GM21786 (cell line): ENCODE measurements at regions not wholly inside any gene's neighbourhood (a gene's known extent, or its start where the extent isn't known, plus 50 kb on each side); places are given as distances from the start of the nearest gene placed in this dataset.
A peak's percentile ranks its signal among the peaks of the same experiment; 100 is the strongest.

ENCODE experiments used
- ATAC-seq: cut with Tn5 transposase; IDR thresholded peaks from one replicate; pipeline ENCODE4 v1.9.1; 2021; ENCODE audit not compliant: unreplicated experiment

- ATAC-seq, result peak; percentile 62
Observed at GRCh38 chr2:147045113-147045512, 799.7 kb upstream of the ACVR2A start.

- no peak for ATAC-seq
Observed at GRCh38 chr2:147041121-147041494, 803.7 kb upstream of the ACVR2A start.

GRCh38 chr2:147040298-147041120, 804.3 kb upstream of the ACVR2A start:
- no peak for ATAC-seq

GRCh38 chr2:147037048-147037447, 807.8 kb upstream of the ACVR2A start:
- ATAC-seq, result no peak

GRCh38 chr2:147033044-147033443, 811.8 kb upstream of the ACVR2A start:
- ATAC-seq, result no peak

GRCh38 chr2:147031897-147032296, 812.9 kb upstream of the ACVR2A start:
- ATAC-seq, result no peak

- ATAC-seq, result no peak
Observed at GRCh38 chr2:147030966-147031720, 813.7 kb upstream of the ACVR2A start.

- ATAC-seq, result no peak
Observed at GRCh38 chr2:147027436-147027835, 817.4 kb upstream of the ACVR2A start.

- no peak for ATAC-seq
Observed at GRCh38 chr2:147026664-147027295, 818.0 kb upstream of the ACVR2A start.

- ATAC-seq, result no peak
Observed at GRCh38 chr2:147025646-147026585, 818.9 kb upstream of the ACVR2A start.

- no peak for ATAC-seq
Observed at GRCh38 chr2:147019311-147019710, 825.5 kb upstream of the ACVR2A start.

GRCh38 chr2:147017951-147018645, 826.7 kb upstream of the ACVR2A start:
- ATAC-seq, result no peak

- ATAC-seq, result no peak
Observed at GRCh38 chr2:147016181-147016580, 828.6 kb upstream of the ACVR2A start.

- ATAC-seq, result no peak
Observed at GRCh38 chr2:147015591-147015990, 829.2 kb upstream of the ACVR2A start.

- ATAC-seq, result no peak
Observed at GRCh38 chr2:147013696-147014392, 831.0 kb upstream of the ACVR2A start.

GRCh38 chr2:147008481-147008880, 836.3 kb upstream of the ACVR2A start:
- ATAC-seq, result no peak

- no peak for ATAC-seq
Observed at GRCh38 chr2:147006736-147007141, 838.1 kb upstream of the ACVR2A start.

- no peak for ATAC-seq
Observed at GRCh38 chr2:147003081-147003480, 841.7 kb upstream of the ACVR2A start.

GRCh38 chr2:147002256-147002655, 842.6 kb upstream of the ACVR2A start:
- no peak for ATAC-seq

- ATAC-seq, result no peak
Observed at GRCh38 chr2:147001061-147001460, 843.8 kb upstream of the ACVR2A start.
